ENCODE measurements at regions not wholly inside any gene's neighbourhood (a gene's known extent, or its start where the extent isn't known, plus 50 kb on each side); places are given as distances from the start of the nearest gene placed in this dataset.
A peak's percentile ranks its signal among the peaks of the same experiment; 100 is the strongest.

DNA sequence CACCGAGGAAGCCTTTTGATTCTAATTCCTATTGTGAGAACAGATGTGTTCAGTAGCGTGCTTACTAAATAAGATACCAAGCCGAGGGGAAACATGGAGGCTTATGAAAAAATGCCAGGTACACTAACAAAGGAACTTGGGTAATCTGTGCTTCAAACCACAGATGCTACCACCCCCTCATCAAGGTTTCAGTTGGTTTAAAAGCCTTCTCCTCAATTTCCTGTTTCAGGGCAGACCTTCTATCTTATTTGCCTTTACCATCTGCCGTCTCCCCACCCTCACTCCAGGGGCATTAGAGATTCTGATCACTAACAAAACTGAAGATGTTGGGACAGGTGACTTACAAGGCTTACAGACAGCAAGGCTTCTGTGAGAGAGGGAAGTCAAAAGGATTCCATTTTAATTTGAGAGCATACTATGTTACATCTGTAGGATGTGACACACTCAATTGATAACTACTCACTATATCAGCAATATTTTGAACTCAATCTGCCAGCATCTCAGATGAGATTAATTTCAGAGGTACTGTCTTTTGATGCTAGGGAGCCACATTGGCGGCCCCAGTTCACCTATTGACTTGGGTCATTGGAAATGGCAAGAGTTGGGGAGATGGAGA lies 60.6 kb upstream of the PLCL2 start:
- TF ChIP-seq, protein P1, sequence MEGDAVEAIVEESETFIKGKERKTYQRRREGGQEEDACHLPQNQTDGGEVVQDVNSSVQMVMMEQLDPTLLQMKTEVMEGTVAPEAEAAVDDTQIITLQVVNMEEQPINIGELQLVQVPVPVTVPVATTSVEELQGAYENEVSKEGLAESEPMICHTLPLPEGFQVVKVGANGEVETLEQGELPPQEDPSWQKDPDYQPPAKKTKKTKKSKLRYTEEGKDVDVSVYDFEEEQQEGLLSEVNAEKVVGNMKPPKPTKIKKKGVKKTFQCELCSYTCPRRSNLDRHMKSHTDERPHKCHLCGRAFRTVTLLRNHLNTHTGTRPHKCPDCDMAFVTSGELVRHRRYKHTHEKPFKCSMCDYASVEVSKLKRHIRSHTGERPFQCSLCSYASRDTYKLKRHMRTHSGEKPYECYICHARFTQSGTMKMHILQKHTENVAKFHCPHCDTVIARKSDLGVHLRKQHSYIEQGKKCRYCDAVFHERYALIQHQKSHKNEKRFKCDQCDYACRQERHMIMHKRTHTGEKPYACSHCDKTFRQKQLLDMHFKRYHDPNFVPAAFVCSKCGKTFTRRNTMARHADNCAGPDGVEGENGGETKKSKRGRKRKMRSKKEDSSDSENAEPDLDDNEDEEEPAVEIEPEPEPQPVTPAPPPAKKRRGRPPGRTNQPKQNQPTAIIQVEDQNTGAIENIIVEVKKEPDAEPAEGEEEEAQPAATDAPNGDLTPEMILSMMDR (IDR thresholded peaks at IDR 0.05), result no peak
- POLR2A ChIA-PET, result no interaction called here
- H3K9ac ChIP-seq (ENCODE audit: low read length), result no peak overlapping the region
- DNase-seq (peak; percentile 57), ATAC-seq (ENCODE audit: low read depth) (peak; percentile 76)
- no peaks in the 10 kb centered on the region for H3K36me3 ChIP-seq (replicated peaks in 1 of 2; ENCODE audit: control extremely low read depth in 1 of 2, control insufficient read depth in 1 of 2, extremely low read depth in 1 of 2, insufficient read depth in 2 of 2, low read length in 1 of 2)
- Mint-ChIP-seq H3K27ac (peak overlapping the region; percentile 78), H3K27me3 (no peaks in the 10 kb centered on the region), H3K4me3 (peak overlapping the region; percentile 29), H3K9me3 (ENCODE audit: insufficient read depth) (no peaks in the 10 kb centered on the region), H3K4me1 (peaks cover 25% of the 10 kb centered on the region)
- H3K79me2 ChIP-seq (ENCODE audit: control insufficient read depth, insufficient read depth, low read length), result no peaks in the 10 kb centered on the region
- WGBS (ENCODE audit: insufficient coverage), result 13% methylated on average over 1 of the region's 5 CpGs
- CTCF ChIA-PET, result interaction anchor here (1.4 kb wide), 1 partner anchor 40 kb away, joined by 3 read pairs; no protein-coding TSS in a partner anchor
- H4K20me1 ChIP-seq (ENCODE audit: control insufficient read depth, insufficient read depth, low read length, poor library complexity, severe bottlenecking), result no peaks in the 10 kb centered on the region
- peak overlapping the region; percentile 49 for H3K4me2 ChIP-seq (replicated peaks; ENCODE audit: low read depth, low read length, poor library complexity, severe bottlenecking)
- peak overlapping the region; percentile 41 for H2AFZ ChIP-seq (ENCODE audit: insufficient read depth, low read depth, low read length, poor library complexity, severe bottlenecking)
- peak overlapping the region in 1 of 5 experiments; percentile 16 for H3K4me3 ChIP-seq (ENCODE audit: control extremely low read depth in 1 of 5, extremely low read depth in 1 of 5, insufficient read depth in 1 of 5, low read depth in 2 of 5, low read length in 4 of 5)
- no peaks in the 10 kb centered on the region for H3K9me3 ChIP-seq (ENCODE audit: control extremely low read depth in 1 of 3, control insufficient read depth in 2 of 3, insufficient read depth in 1 of 3, low read length in 2 of 3)
- H3K27me3 ChIP-seq (replicated peaks in 1 of 4; ENCODE audit: control extremely low read depth in 1 of 4, control insufficient read depth in 3 of 4, insufficient read depth in 4 of 4, low read length in 3 of 4), result no peaks in the 10 kb centered on the region
- H3K4me1 ChIP-seq (ENCODE audit: control insufficient read depth in 2 of 2, insufficient read depth in 2 of 2, low read length in 2 of 2), result peaks cover 21 to 22% of the 10 kb centered on the region in 2 donors
- intact Hi-C loops (cut with micrococcal nuclease), result no loop called here
- peak overlapping the region in 1 of 2 donors; percentile 2 for H3K27ac ChIP-seq (ENCODE audit: low read length in 2 of 2)

DNA sequence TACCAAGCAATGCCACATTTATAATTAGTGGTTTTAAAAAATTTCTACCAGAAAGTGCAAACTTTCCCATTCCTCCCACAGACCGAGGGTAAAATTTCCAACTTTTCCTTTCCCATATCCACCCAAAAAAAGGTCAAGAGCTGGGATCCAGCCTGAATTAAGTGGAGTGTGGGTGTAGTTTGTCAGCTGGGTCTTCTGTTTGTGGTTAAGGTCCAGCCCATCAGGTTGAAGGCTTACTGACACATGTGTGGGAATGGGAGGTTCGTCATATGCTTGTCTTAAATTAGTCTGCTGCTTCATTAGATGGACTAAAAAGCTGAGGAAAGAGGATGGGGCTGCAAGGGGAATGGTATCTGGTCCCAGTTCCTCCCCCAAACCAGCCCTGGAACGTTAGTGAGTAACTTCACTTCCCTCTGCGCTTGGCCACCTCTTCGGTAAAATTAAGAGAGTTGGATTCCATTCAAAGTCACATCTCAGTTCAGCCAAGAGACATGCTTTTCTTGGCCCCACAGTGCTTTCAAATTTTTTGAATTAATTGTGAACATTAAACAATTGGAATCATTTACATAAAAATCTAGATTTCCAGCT lies 59.0 kb upstream of the PLCL2 start:
- 75% methylated on average over 4 of the region's 5 CpGs for WGBS (ENCODE audit: insufficient coverage)
- Mint-ChIP-seq H3K4me1 (peaks cover 23% of the 10 kb centered on the region), H3K4me3 (no peak overlapping the region), H3K27ac (no peak overlapping the region), H3K9me3 (ENCODE audit: insufficient read depth) (no peaks in the 10 kb centered on the region), H3K27me3 (no peaks in the 10 kb centered on the region)
- Histone ChIP-seq H3K9me3 (ENCODE audit: control extremely low read depth in 1 of 3, control insufficient read depth in 2 of 3, insufficient read depth in 1 of 3, low read length in 2 of 3) (no peaks in the 10 kb centered on the region), H3K27me3 (replicated peaks in 1 of 4; ENCODE audit: control extremely low read depth in 1 of 4, control insufficient read depth in 3 of 4, insufficient read depth in 4 of 4, low read length in 3 of 4) (no peaks in the 10 kb centered on the region), H2AFZ (ENCODE audit: insufficient read depth, low read depth, low read length, poor library complexity, severe bottlenecking) (no peak overlapping the region), H3K79me2 (ENCODE audit: control insufficient read depth, insufficient read depth, low read length) (no peaks in the 10 kb centered on the region), H3K4me1 (ENCODE audit: control insufficient read depth in 2 of 2, insufficient read depth in 2 of 2, low read length in 2 of 2) (peaks cover 15 to 16% of the 10 kb centered on the region in 2 donors), H3K36me3 (replicated peaks in 1 of 2; ENCODE audit: control extremely low read depth in 1 of 2, control insufficient read depth in 1 of 2, extremely low read depth in 1 of 2, insufficient read depth in 2 of 2, low read length in 1 of 2) (no peaks in the 10 kb centered on the region), H3K27ac (ENCODE audit: low read length in 2 of 2) (no peak overlapping the region), H3K4me2 (replicated peaks; ENCODE audit: low read depth, low read length, poor library complexity, severe bottlenecking) (no peak overlapping the region), H3K9ac (ENCODE audit: low read length) (no peak overlapping the region), H3K4me3 (ENCODE audit: control extremely low read depth in 1 of 5, extremely low read depth in 1 of 5, insufficient read depth in 1 of 5, low read depth in 2 of 5, low read length in 4 of 5) (no peak overlapping the region), H4K20me1 (ENCODE audit: control insufficient read depth, insufficient read depth, low read length, poor library complexity, severe bottlenecking) (no peaks in the 10 kb centered on the region)
- ATAC-seq (ENCODE audit: low read depth) (no peak), DNase-seq (no peak)
- intact Hi-C loops (cut with micrococcal nuclease), result loop anchor here (5.0 kb wide), 3 partner anchors 57 to 223 kb away; partner anchors contain the start of gene PLCL2
- ChIA-PET CTCF (no interaction called here), POLR2A (interaction anchor here (0.6 kb wide), 1 partner anchor 15 kb away, joined by 8 read pairs; no protein-coding TSS in a partner anchor)
- TF ChIP-seq, protein P1 (IDR thresholded peaks at IDR 0.05), result no peak
- TF ChIP-seq EZH2 (IDR thresholded peaks at IDR 0.05; ENCODE audit: borderline replicate concordance, insufficient read depth, low read depth, low read length, poor library complexity, severe bottlenecking), result no peak
